ENCODE measurements at regions not wholly inside any gene's neighbourhood (a gene's known extent, or its start where the extent isn't known, plus 50 kb on each side); places are given as distances from the start of the nearest gene placed in this dataset.

DNA sequence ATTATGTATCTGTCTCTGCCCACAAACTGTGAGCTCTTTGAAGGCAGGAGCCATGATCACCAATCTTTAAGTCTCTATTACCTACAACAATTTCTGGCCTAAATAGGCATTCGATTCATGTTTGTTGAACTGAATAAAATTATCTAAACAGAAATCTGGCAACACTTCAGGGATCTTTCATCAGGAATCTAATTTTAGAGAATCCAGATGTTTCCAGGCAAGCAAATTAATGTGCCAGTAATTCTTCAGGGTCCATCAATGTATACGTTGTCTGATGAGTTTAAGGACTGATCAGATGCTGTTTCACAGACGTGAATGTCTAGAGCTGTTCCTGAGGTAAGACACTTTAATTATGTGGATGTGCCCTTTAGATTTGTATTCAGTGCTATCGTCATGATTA, 524.4 kb downstream of the PTPRC start:
- H3K4me3 ChIP-seq: no peak overlapping the region
- ATAC-seq: no peak
- H3K27ac ChIP-seq: no peak overlapping the region
- intact Hi-C loops (cut with DNase I): no loop called here
- no peaks in the 10 kb centered on the region for H3K4me1 ChIP-seq
- no peaks in the 10 kb centered on the region for H3K9me3 ChIP-seq
- no peaks in the 10 kb centered on the region for H3K27me3 ChIP-seq
- no peaks in the 10 kb centered on the region for H3K36me3 ChIP-seq
- TF ChIP-seq, protein P1, sequence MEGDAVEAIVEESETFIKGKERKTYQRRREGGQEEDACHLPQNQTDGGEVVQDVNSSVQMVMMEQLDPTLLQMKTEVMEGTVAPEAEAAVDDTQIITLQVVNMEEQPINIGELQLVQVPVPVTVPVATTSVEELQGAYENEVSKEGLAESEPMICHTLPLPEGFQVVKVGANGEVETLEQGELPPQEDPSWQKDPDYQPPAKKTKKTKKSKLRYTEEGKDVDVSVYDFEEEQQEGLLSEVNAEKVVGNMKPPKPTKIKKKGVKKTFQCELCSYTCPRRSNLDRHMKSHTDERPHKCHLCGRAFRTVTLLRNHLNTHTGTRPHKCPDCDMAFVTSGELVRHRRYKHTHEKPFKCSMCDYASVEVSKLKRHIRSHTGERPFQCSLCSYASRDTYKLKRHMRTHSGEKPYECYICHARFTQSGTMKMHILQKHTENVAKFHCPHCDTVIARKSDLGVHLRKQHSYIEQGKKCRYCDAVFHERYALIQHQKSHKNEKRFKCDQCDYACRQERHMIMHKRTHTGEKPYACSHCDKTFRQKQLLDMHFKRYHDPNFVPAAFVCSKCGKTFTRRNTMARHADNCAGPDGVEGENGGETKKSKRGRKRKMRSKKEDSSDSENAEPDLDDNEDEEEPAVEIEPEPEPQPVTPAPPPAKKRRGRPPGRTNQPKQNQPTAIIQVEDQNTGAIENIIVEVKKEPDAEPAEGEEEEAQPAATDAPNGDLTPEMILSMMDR (IDR thresholded peaks at IDR 0.05): no peak
- DNase-seq: no peak

DNA sequence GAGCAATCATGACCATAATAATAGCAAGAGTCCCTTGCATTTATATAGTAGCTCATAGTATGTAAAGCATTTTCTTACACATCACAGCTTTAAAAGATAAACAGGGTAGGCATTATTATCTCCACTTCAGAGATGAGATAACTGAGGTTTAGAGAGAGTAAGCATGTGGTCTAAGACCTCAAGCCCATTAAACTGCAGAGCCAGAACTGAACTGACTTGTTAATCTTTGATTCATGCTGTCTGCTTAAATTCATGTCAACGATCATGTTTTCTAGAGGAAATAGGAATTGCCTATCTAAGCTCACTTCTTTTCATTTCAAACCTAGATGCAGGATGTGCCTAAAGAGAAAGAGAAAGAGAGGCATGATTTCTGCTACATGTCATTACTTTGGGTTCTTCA, 524.8 kb downstream of the PTPRC start:
- Histone ChIP-seq H3K4me3 (no peak overlapping the region), H3K4me1 (no peaks in the 10 kb centered on the region), H3K36me3 (no peaks in the 10 kb centered on the region), H3K9me3 (no peaks in the 10 kb centered on the region), H3K27ac (no peak overlapping the region), H3K27me3 (no peaks in the 10 kb centered on the region)
- TF ChIP-seq, protein P1 (IDR thresholded peaks at IDR 0.05): no peak
- DNase-seq (no peak), ATAC-seq (no peak)
- intact Hi-C loops (cut with DNase I): no loop called here

DNA sequence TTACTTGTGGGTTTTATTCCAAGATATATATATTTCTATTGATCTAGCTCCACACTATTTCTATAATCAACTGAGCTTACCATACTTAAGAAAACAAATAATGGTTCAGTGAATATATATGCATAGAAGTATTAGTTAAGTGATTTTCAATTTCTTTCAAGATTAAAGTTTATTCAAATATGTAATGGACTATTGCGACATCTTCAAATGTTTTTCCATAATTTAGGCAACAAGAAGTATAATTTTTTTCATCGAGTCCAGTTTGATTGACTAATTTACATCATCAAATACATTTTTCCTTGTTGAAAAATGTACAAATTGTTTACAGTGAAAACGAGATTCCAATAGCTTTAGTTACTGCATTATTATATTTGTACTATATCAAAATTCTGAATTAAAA, 528.6 kb downstream of the PTPRC start:
- H3K4me1 ChIP-seq: no peaks in the 10 kb centered on the region
- no peaks in the 10 kb centered on the region for H3K27me3 ChIP-seq
- no peaks in the 10 kb centered on the region for H3K9me3 ChIP-seq
- intact Hi-C loops (cut with DNase I): no loop called here
- no peak overlapping the region for H3K27ac ChIP-seq
- no peak for ATAC-seq
- DNase-seq: no peak
- no peaks in the 10 kb centered on the region for H3K36me3 ChIP-seq
- no peak overlapping the region for H3K4me3 ChIP-seq
- TF ChIP-seq, protein P1 (IDR thresholded peaks at IDR 0.05): no peak

DNA sequence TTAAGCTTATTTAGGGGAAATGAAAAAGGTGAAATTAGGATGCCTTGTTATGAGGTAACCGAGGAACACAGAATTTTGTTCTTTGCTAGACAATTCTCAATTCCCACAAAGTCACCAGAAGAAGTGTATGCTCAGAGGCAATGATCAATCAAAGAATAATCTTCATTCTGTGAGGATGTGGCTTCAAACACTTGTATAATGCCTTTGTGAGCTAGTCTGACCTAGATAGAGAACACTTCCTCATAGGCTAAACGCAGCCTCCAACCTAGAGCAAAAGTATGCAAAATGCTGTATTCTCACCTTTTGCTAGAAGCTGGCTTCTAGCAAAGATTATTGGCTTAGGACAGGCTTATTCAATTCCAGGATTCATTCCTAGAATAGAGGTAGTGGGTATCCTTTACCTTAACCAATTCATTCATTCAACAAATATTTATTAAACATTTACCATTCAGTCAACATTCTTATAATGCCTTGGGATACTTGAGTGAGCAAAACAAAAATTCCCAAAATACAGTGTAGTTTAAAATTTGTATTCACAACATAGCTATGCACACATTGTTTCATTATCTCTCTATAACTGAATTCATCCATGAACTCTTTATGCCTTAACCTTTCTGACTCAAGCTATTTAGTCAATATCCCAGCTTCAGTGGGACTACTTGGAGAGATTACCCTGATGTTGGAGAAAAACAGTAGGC, 530.2 kb downstream of the PTPRC start:
- H3K27me3 ChIP-seq: no peaks in the 10 kb centered on the region
- DNase-seq: no peak
- intact Hi-C loops (cut with DNase I): no loop called here

DNA sequence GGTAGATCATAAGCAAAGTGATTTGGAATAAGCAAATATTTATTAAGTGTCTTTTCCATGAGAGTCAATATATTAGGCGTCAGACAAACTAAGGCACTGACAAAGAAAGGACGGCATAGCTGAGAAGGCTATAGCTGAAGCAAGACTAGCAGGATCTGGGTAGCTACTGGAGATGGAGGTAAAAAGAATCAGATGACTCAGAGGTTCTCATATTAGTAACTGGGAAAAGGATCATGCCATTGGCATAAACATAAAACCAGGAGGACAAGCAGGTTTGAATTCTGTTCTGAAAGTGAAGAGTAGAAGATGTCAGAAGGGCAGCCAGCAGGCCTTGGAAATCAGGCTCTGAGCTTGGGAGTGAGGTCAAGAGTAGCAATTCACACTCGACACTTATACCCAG, 531.9 kb downstream of the PTPRC start:
- ATAC-seq (no peak), DNase-seq (no peak)
- H3K27me3 ChIP-seq: no peaks in the 10 kb centered on the region
- H3K36me3 ChIP-seq: no peaks in the 10 kb centered on the region
- intact Hi-C loops (cut with DNase I): no loop called here
- no peak overlapping the region for H3K27ac ChIP-seq
- H3K4me3 ChIP-seq: no peak overlapping the region
- TF ChIP-seq, protein P1 (IDR thresholded peaks at IDR 0.05): no peak
- H3K4me1 ChIP-seq: no peaks in the 10 kb centered on the region
- no peaks in the 10 kb centered on the region for H3K9me3 ChIP-seq

More for the DNA sequence above, 530.2 kb downstream of the PTPRC start:
- no peaks in the 10 kb centered on the region for H3K36me3 ChIP-seq
- TF ChIP-seq, protein P1 (IDR thresholded peaks at IDR 0.05): no peak
- ATAC-seq: no peak
- H3K4me3 ChIP-seq: no peak overlapping the region
- H3K27ac ChIP-seq: no peak overlapping the region
- H3K4me1 ChIP-seq: no peaks in the 10 kb centered on the region
- H3K9me3 ChIP-seq: no peaks in the 10 kb centered on the region

Measured in upper lobe of right lung (tissue), 1 donor.